Smooth muscle cell (in vitro differentiated cells): ENCODE measurements at regions not wholly inside any gene's neighbourhood (a gene's known extent, or its start where the extent isn't known, plus 50 kb on each side); places are given as distances from the start of the nearest gene placed in this dataset.

Source experiments
- DNase-seq: peaks from one replicate; lab custom pipeline; 2025; ENCODE audit not compliant: unreplicated experiment; lab: John Stamatoyannopoulos, UW
- H2AFZ ChIP-seq: fragments of 200-600 bp; sonication (generic); 2 replicates; pipeline ENCODE4 v1.6.0; 2016; ENCODE audit warnings: antibody characterized with exemption, low read depth, mild to moderate bottlenecking
- H3F3A ChIP-seq: fragments of 200-600 bp; sonication (generic); 2 replicates; pipeline ENCODE4 v1.6.0; 2017; ENCODE audit warnings: antibody characterized with exemption, low read depth
- H3K27ac ChIP-seq: fragments of 200-600 bp; sonication (generic); 2 replicates; pipeline ENCODE4 v1.5.1; 2016; ENCODE audit warnings: low read depth, mild to moderate bottlenecking
- H3K27me3 ChIP-seq: fragments of 200-600 bp; sonication (generic); 2 replicates; pipeline ENCODE4 v1.6.1; 2016; ENCODE audit warnings: low read depth, mild to moderate bottlenecking
- H3K36me3 ChIP-seq: fragments of 200-600 bp; sonication (generic); 2 replicates; pipeline ENCODE4 v1.5.1; 2016; ENCODE audit warnings: low read depth
- H3K4me1 ChIP-seq: fragments of 200-600 bp; sonication (generic); 2 replicates; pipeline ENCODE4 v1.5.1; 2016; ENCODE audit warnings: low read depth
- H3K4me2 ChIP-seq: fragments of 200-600 bp; sonication (generic); 2 replicates; pipeline ENCODE4 v1.6.0; 2016; ENCODE audit warnings: mild to moderate bottlenecking
- H3K4me3 ChIP-seq: fragments of 200-600 bp; sonication (generic); 2 replicates; pipeline ENCODE4 v1.5.1; 2016; ENCODE audit warnings: mild to moderate bottlenecking
- H3K79me2 ChIP-seq: fragments of 200-600 bp; sonication (generic); 2 replicates; pipeline ENCODE4 v1.6.0; 2016; ENCODE audit warnings: low read depth, mild to moderate bottlenecking
- H3K9ac ChIP-seq: fragments of 200-600 bp; sonication (generic); 2 replicates; pipeline ENCODE4 v1.6.0; 2016; ENCODE audit warnings: low read depth
- H3K9me3 ChIP-seq: fragments of 200-600 bp; sonication (generic); replicated peaks from 2 replicates; pipeline ENCODE4 v1.5.1; 2016; ENCODE audit warnings: low read depth
- H4K20me1 ChIP-seq: fragments of 200-600 bp; sonication (generic); 2 replicates; pipeline ENCODE4 v1.6.0; 2016; ENCODE audit warnings: low read depth
- WGBS: methylation state at CpG from one replicate; pipeline ENCODE4 v1.1.7; 2016; ENCODE audit warnings: low lambda C conversion rate; 5-methylcytosine and 5-hydroxymethylcytosine counted together
- TF ChIP-seq, protein P1 (sequence below): fragments of 200-600 bp; sonication (generic); IDR thresholded peaks from 2 replicates; pipeline ENCODE4 v1.5.1; 2017; ENCODE audit warnings: borderline replicate concordance, mild to moderate bottlenecking, antibody characterized with exemption; ENCODE audit not compliant: insufficient read depth, poor library complexity, severe bottlenecking

DNA sequence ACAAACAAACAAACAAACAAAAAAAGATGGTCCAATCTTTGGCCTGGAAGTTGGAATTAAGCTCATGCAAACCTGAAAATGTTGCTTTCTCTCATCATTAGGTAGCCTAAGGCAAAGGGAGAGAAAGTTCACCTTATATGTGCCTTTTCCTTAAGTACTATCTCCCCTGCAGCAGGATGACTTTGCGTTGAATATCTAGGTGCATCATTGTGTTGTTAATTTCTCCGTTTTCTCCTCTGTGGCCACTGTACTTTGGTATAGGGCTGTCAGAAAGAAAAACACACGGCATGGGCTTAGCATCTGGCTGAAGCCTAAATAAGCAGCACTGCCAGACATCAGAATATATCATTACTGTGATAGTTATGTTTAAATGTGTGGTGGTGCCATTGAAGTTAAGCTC is 345.5 kb downstream of the BCAT1 start:
- Histone ChIP-seq H3K9ac (no peak overlapping the region), H3K4me2 (no peak overlapping the region), H3K79me2 (no peaks in the 10 kb centered on the region), H3K27ac (no peak overlapping the region), H3K36me3 (no peaks in the 10 kb centered on the region), H4K20me1 (no peaks in the 10 kb centered on the region), H3K9me3 (no peaks in the 10 kb centered on the region), H3K4me3 (no peak overlapping the region), H3K4me1 (no peaks in the 10 kb centered on the region), H3F3A (peaks cover 3% of the 10 kb centered on the region), H2AFZ (peak overlapping the region; percentile 38), H3K27me3 (no peaks in the 10 kb centered on the region)
- 54% methylated on average over 3 of the region's 3 CpGs for WGBS
- no peak for DNase-seq
- TF ChIP-seq, protein P1, sequence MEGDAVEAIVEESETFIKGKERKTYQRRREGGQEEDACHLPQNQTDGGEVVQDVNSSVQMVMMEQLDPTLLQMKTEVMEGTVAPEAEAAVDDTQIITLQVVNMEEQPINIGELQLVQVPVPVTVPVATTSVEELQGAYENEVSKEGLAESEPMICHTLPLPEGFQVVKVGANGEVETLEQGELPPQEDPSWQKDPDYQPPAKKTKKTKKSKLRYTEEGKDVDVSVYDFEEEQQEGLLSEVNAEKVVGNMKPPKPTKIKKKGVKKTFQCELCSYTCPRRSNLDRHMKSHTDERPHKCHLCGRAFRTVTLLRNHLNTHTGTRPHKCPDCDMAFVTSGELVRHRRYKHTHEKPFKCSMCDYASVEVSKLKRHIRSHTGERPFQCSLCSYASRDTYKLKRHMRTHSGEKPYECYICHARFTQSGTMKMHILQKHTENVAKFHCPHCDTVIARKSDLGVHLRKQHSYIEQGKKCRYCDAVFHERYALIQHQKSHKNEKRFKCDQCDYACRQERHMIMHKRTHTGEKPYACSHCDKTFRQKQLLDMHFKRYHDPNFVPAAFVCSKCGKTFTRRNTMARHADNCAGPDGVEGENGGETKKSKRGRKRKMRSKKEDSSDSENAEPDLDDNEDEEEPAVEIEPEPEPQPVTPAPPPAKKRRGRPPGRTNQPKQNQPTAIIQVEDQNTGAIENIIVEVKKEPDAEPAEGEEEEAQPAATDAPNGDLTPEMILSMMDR: no peak

GRCh38 chr12:24600996-24601395 is 347.9 kb downstream of the BCAT1 start:
- 0% methylated on average over 1 of the region's 1 CpG for WGBS
- Histone ChIP-seq H3K9ac (no peak overlapping the region), H3K9me3 (no peaks in the 10 kb centered on the region), H4K20me1 (no peaks in the 10 kb centered on the region), H3K4me1 (no peaks in the 10 kb centered on the region), H3K79me2 (no peaks in the 10 kb centered on the region), H3K27ac (peak overlapping the region; percentile 54), H2AFZ (no peak overlapping the region), H3K36me3 (no peaks in the 10 kb centered on the region), H3K4me3 (no peak overlapping the region), H3K27me3 (no peaks in the 10 kb centered on the region), H3K4me2 (peak overlapping the region; percentile 39), H3F3A (peaks cover 3% of the 10 kb centered on the region)
- TF ChIP-seq, protein P1: no peak
- no peak for DNase-seq

DNA sequence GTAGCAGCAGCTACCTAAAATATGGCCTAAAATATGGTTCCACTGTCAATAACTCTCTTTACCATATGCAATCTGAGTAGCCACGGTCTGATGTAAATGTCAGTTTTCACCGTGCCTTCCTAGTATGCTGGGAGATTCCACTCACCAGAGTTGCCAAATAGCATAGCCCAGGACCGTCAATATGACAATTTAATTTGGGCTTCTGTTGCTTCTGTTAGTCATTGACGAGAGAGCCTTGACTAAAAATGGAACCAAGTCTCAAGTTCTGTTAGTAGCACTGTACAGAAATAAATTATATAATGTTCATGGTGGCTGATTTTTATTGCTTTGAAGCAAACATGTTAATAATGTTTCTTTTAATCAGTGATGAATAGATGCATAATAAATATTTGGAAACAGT is 348.4 kb downstream of the BCAT1 start:
- WGBS: 92% methylated on average over 4 of the region's 4 CpGs
- no peaks in the 10 kb centered on the region for H4K20me1 ChIP-seq
- no peak for DNase-seq
- H2AFZ ChIP-seq: no peak overlapping the region
- no peaks in the 10 kb centered on the region for H3K4me1 ChIP-seq
- TF ChIP-seq, protein P1: no peak
- peaks cover 3% of the 10 kb centered on the region for H3F3A ChIP-seq
- no peaks in the 10 kb centered on the region for H3K79me2 ChIP-seq
- no peaks in the 10 kb centered on the region for H3K27me3 ChIP-seq
- no peaks in the 10 kb centered on the region for H3K9me3 ChIP-seq
- H3K4me3 ChIP-seq: no peak overlapping the region
- no peak overlapping the region for H3K9ac ChIP-seq
- peak overlapping the region; percentile 39 for H3K4me2 ChIP-seq
- H3K27ac ChIP-seq: peak overlapping the region; percentile 54
- no peaks in the 10 kb centered on the region for H3K36me3 ChIP-seq

GRCh38 chr12:24599736-24600135 is 349.2 kb downstream of the BCAT1 start:
- Histone ChIP-seq H4K20me1 (no peaks in the 10 kb centered on the region), H3K4me2 (no peak overlapping the region), H3K4me1 (no peaks in the 10 kb centered on the region), H3K27ac (no peak overlapping the region), H3K79me2 (no peaks in the 10 kb centered on the region), H2AFZ (no peak overlapping the region), H3K4me3 (no peak overlapping the region), H3K27me3 (no peaks in the 10 kb centered on the region), H3F3A (peaks cover 3% of the 10 kb centered on the region), H3K9me3 (no peaks in the 10 kb centered on the region), H3K9ac (no peak overlapping the region), H3K36me3 (no peaks in the 10 kb centered on the region)
- WGBS: 94% methylated on average over 5 of the region's 5 CpGs
- DNase-seq: no peak
- TF ChIP-seq, protein P1: no peak
